CD4-positive, alpha-beta T cell treated with Interferon gamma for 1 hour (primary cell): ENCODE measurements at regions not wholly inside any gene's neighbourhood (a gene's known extent, or its start where the extent isn't known, plus 50 kb on each side); places are given as distances from the start of the nearest gene placed in this dataset.
A peak's percentile ranks its signal among the peaks of the same experiment; 100 is the strongest.
"Not testable (repeated sequence)": the region's sequence is repeated elsewhere in the genome, so short reads cannot be mapped to it uniquely, and the experiment has no call there.

Source experiments
- DNase-seq: peaks from one replicate; pipeline ENCODE4 v3.0.0-alpha.2; 2020

DNA sequence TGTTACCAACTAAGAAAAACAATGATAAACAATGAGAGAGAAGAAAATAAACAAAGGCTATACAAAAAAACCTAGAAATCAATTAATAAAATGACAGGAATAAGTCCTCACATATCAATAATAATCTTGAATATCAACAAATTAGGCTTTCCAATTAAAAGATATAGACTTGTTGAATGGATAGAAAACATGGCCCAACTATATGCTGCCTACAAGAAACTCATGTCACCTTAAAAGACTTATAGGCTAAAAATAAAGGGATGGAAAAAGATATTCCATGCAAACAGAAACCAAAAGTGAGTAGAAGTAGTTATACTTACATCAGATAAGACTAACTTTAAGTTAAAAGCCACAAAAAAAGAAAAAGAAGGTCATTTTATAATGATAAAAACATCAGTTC lies 183.9 kb downstream of the MYRFL start:
- DNase-seq = no peak

DNA sequence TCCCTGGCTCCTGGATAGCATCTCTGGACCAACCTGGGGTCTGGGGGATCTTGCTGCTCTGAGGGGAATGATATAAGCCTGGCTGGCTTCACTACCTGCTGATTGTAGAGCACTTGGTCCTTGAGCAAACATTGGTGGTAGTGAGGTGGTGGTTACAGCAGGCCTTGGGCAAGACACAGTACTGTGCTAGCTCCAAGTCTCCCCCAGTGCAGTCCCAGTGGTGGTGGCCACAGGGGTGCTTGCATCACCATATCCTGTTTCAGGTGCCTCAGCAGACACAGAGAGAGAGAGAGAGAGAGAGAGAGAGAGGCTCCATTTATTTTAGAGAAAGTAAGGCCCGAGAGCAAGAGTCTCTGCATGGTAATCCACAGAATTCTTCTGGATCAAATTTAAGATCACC lies 186.3 kb downstream of the MYRFL start:
- no peak for DNase-seq

DNA sequence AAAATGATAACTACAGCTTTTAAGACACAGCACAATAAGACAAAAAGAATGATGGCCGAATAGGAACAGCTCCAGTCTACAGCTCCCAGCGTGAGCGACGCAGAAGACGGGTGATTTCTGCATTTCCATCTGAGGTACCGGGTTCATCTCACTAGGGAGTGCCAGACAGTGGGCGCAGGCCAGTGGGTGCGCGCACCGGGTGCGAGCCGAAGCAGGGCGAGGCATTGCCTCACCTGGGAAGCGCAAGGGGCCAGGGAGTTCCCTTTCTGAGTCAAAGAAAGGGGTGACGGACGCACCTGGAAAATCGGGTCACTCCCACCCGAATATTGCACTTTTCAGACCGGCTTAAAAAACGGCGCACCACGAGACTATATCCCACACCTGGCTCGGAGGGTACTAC lies 188.0 kb downstream of the MYRFL start:
- DNase-seq = not testable (repeated sequence)

DNA sequence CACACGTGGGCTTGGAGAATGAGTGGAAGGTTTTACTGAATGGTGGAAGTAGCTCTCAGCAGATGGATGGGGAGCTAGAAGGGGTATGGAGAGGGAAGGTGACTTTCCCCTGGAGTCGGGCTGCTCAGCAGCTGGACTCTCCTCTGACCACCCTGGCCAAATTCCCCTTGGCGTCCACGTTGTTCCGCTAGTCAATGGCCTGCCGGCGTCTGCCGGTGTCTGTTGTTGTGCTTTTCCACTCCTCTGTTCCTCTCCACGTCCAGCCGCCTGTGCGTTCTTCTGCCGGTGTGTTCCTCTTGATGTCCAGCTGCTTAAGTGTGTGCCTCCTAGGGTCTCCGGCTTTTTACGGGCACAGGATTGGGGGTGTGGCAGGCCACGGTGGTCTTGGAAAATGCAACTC lies 203.5 kb downstream of the MYRFL start:
- DNase-seq = no peak

DNA sequence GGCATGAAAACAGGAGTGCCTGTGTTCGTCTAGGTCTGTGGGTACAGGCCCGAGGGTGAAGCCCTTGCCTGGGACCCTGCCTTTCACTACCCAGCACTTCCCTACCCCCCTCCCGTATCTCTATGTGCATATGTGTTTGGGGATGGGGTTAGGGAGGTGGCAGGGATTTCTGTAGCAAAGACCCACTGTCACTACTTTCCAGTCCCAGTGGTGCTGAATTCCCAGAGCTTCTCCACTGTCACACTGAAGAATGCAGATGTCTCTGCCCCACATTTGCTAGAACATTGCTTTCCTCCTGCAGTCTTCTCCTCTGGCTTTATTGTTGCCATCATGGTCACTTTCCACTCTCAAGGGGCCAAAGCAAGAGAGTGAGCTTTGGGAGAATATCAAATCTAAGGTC lies 203.9 kb downstream of the MYRFL start:
- DNase-seq = no peak

DNA sequence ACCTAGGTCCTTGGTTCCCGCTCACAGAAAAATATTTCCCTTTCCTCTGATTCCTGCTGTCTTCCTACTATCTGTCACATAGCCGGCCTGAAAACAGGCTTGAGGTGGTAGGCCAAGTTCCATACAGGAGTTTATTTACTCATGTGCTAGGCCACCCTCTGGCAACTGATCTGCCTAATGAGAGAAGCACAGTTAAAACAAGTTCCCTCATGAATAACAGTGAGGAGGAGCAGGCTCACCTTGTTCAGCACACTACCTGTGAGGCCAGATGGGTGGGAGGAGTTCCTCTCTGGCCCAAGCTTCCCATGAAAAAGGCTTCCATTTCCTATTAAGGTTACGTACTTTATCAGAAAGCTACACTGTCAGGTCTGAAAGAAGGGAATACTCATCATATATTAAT lies 206.0 kb downstream of the MYRFL start:
- no peak for DNase-seq

DNA sequence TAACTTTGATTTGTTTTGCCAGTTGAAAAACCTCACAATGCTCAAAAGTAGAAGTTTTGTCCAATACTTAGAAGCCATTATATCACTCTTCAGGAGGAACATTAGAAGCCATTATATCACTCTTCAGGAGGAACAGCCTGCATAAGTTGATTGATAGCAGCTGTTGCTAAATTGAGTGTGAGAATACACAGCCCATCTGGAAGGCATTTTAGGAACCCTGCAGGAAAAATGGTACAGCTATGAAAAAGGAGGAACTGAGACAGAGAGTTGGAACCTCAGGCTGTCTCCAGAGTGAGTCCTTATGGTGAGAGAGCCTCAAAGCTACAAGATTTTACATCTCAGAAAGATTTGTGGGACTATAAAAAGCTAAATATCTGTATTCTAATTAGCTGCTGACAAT lies 207.0 kb downstream of the MYRFL start:
- DNase-seq = no peak

DNA sequence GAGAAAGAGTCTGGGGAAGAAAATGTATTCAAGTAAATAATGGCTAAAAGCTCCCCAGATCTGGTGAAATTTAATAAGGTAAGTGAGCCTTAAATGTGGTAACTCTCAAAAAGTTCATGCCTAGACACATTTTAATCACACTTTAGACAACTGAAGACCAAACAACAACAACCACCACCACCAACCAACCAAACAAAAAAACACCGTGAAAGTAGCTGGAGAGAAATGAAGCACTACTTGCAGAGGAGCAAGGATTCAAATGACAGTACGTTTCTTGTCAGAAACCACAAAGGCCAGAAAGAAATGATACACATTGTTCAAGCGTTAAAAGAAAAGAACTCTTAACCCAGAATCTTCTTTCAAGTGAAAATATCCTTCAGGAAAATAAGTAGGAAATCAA lies 208.3 kb downstream of the MYRFL start:
- no peak for DNase-seq

DNA sequence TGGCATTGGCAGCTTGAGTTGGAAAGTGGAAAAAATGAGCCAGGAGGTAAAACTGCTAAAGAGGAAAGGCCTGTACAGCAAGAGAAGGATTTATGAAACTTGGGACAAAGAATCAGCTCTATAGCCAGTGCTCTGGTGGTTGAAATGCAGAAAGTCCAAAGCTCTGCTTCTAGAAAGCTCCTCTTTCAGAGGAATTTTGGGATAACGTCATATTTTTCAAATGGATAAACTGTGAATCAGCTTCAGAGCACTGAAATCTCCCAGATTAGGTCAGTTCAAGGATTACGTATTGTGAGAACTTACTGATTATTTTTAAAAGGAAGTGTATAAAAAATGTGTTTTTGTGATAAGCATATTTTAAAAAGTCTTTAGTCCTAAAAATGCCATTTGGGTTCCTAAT lies 203.1 kb upstream of the CNOT2 start:
- no peak for DNase-seq

DNA sequence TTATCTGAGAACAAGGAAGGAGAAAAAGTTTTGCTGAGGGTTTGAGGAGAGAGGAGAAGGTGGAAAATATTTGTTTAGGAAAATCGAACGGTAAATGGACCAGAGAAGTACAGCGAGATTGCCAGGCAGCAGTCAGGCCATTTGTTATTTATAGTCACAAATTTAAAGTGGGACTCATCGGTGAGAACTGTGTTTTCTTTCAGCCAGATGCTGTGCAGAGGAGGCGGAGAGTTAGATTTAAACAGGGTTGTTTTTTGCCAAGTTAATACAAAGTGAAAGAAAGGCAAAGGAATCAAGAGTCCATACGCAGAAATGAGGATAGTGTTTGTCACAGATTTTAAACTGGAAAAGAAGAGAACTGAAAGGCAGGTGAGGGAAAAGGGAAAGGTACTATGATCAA lies 200.6 kb upstream of the CNOT2 start:
- no peak for DNase-seq

DNA sequence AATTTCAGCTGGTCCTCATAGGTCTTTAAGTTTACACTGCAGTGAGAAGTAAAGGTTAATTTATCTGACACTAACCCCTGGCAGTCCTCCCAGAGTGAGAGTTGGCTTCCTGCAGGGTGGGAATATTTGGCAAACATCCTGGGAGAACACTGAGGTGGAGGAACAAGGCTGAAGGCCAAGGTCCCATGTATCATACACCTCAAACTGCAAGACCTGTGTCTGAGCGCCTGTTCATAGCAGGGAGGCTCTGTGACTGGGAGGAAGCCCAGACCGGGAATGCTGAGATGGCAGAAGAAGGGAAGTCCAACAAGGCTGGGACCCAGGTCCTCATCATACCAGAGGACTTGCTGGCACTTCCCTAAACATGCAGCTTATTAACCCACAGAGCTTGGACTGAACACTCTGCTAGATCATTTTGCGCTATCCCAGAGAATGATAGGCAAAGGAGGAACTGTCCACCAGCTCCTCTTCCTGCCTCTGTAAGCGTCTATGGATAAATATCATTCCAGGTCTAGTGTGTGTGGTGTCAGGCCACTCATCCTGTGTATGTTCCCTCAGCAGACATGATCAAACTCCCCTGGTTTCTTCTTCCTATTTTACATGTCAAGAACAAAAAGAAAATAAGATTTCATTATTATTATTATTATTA lies 199.6 kb upstream of the CNOT2 start:
- no peak for DNase-seq

DNA sequence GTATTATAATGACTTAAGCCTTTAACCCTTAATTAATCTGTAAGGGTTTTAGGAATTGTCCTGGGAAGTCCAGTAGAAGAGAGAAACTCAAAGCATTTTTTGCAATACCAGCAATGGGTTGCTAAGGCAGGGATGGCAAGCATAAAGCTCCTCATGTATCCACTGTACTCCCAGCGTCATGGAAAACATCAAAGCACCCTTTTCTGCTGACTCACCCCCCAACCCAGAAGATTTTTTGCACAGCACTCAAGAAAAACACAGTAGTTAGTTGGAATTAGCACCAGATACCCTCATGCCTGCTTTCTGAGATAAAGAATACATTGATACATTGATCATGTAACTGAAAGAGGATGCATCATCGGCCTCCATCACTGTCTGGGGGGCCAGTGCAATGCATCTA lies 199.1 kb upstream of the CNOT2 start:
- no peak for DNase-seq

DNA sequence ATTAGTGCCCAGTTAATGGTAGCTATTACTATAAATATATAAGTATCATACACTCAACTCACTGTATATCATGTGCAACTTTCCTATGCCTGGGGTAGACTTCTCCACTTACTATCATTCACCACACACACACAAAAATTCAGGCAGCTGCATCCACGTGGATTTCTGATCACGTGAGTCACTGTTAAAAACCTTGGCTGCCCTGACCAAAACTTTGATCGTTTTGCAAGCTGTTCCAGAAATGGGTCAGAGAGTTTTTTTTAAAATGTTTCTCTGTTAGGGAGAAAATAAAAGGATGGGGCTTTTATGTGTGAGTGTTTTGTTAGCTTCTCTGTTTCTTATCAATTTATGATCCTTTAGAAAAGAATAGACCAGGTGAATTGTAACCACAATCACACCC lies 198.2 kb upstream of the CNOT2 start:
- DNase-seq = no peak

DNA sequence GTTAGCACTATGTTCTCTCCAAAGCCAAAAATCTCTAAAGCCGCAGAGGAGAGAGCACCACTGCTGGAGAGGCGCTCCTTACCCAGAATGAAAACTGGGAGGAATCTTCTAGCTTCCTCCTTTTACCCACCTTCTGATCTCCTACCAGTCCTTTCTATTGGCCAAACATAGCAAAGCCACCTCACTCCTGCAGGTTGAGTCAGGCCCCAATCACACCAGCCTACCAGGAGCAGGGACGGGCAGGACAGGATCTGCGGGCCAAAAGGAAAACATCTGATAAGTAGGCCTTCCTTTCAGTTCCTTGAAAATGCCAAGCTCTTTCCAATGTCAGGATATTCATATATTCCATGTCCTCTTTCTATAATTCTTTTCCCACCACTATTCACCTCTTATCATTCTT lies 197.7 kb upstream of the CNOT2 start:
- DNase-seq = no peak

DNA sequence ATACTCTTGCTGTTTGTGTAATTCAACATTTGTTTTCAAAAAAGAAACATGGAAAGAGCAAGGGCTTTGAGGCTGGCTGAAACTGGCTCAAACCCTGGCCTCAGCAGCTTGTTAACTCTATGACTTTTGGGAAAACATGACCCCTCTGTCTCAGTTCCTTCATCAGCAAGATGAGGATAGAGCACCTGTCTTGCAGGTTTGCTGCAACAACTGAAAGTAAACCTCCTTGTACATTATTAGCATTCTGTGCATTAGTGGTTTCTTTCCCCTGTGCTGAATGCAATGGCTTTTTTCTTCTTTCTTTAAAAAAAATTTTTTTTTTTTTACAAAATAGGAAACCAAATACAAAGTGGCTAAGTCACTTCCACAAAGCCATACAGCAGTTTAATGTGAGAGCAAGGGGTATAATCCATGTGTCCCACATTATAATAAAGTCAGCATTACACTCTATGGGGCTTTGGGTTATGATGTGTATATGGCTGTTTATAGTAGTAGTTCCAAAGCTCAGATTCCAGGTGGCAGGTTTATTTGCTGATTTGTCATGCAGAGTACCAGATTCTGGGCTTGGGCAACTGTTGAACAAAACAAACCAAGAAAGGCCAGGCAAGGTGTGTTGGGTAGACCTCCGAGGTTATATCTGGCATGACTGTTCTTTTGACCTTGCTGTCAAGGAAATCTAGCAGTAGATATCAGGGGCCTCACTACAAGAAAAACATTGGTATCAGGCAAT lies 194.5 kb upstream of the CNOT2 start:
- no peak for DNase-seq

DNA sequence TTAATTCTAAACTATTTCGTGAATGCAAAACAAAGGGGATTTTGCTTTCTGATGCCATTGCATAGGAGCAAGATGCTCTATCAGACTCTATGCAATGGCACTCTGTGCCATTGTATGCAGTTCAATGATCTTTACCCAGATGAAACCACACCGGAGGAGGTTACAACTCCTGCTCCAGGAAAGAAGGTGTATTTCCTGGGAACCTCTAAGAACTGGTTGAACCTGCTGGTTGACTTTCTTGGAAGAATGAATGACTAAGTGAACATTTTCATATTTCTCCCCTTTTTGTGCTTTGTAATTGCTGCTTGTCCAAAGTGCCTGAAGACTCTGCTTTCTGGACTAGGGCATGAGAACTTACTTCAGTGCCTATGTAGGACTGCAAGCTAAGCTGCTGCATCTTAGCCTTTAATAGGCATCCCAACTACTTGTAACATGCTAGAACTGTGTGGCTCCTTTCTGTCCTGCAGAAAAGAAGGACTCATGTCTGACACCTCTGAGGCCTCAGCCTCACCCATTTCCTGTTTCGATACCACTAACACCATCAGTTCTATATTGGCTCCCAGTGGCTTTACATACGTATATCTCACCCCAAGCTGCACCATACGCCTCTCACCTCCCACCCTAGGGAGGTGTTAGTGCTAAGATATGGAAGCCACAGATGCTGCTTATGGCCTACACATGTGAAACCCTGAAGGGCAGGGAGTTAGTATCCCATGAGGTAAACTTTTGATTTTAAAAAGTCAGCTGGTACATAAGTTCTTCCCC lies 193.5 kb upstream of the CNOT2 start:
- DNase-seq = peak; percentile 54

DNA sequence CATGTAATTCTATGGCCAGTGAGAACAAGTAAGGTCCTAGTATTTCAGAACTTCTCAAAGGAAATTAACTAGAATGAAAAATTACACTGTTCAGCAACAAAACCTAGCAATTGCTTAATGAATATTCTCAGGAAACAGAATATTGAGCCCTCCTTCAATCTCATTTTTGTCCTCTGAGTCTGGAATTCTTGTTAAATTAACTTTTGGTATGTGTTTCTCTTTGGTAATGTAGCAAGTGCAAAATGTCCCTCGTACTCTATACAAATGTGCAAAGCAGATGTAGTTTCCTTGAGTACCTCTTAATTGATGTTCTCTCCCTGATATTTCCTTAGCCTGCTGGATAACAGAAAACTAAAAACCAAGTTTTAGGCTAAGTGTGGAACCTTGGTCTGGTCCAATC lies 190.8 kb upstream of the CNOT2 start:
- no peak for DNase-seq

DNA sequence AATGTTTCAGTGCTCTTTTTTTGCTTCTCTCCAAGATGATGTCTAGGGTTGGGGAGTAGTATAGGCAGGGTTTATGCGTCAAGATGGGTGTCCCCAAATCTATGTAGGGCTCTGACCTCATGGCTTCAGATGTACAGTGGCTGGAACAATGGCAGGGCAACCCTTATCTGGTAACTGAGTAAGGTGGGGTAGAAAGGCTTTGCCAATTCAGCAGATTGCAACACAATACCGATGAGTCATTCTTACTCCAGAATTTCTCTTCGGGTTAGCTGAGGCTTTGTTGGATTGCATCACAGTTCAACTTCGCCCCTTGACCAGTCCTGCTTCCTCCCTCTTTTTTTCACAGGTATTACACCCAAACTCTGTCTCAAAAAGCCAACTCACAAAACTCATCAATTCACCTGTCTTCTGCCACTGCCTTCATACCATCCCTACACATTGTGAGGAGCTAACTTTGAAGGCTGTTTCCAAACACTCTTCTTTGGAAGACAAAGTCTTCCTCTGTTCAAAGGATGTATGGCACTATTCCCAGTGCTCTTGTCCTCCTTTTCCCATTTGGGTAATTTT lies 190.2 kb upstream of the CNOT2 start:
- peak; percentile 23 for DNase-seq

DNA sequence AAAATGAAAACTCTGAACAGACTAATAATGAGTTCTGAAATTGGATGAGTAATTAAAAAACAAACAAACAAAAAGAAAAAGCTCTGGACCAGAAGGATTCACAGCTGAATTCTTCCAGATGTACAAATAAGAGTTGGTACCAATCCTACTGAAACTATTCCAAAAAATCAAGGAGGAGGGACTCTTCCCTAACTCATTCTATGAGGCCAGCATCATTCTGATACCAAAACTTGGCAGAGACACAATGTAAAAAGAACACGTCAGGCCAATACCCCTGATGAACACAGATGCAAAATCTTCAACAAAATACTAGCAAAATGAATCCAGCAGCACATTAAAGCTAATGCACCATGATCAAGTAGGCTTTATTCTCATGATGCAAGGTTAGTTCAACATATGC lies 183.9 kb upstream of the CNOT2 start:
- no peak for DNase-seq

DNA sequence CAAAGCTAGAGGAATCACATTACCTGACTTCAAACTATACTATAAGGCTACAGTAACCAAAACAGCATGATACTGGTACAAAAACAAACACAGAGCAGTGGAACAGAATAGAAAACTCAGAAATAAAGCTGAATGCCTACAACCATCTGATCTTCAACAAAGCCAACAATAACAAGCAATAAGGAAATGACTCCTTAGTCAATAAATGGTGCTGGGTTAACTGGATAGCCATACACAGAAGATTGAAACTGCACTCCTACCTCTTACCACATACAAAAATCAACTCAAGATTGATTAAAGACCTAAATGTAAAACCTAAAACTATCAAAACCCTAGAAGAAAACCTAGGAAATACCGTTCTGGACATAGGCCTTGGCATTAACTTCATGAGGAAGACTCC lies 182.6 kb upstream of the CNOT2 start:
- DNase-seq = no peak

DNA sequence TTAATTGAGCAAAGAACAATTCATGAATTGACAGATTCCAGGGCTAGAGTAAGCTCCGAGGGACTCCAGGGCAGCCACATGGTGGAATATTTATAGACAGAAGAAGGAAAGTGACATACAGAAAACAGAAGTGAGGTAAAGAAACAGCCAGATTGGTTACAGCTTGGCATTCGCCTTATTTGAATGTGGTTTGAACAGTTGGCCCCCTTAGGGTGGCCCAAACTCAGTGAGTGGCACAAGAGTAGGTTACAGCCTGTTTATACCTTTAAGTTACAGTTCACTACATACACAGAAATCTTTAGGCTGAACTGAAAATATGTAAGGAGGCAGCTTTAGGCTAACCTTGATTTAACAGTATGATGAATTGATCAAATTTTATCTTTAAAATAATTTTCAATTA lies 174.5 kb upstream of the CNOT2 start:
- no peak for DNase-seq

DNA sequence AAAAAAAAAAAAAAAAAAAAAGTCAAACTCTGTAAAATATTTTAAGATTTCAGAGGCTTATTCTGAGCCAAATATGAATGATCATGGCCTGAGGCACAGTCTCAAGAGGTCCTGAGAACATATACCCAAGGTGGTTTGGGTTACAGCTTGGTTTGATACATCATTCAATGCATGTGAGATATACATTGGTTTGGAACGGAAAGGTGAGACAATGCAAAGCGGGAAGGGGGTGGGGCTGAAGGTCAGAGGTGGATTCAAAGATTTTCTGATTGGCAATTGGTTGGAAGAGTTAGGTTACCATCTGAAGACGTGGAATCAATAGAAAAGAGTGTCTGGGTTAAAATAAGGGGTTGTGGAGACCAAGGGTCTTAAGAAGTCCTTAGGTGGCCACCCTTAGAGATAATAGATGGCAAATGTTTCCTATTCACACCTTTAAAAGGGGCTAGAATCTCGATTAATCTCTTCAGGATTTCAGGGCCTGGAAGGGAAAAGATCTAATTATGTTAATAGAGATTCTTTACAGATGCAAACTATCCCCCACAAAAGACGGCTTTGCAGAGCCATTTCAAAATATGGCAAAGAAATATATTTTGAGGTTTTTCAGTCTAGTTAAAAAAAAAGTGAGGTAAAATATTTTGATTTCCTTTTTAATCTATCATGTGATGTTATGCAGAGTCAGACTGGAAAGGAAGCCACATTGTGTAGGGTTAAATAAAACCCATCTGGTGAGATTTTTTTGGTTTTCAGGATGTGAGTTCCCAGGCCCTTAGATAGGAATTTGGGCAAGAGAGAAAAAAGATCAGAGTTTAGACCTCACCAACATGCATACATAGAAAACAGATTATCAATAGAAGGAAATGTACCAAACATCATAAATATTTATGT lies 173.8 kb upstream of the CNOT2 start:
- no peak for DNase-seq

DNA sequence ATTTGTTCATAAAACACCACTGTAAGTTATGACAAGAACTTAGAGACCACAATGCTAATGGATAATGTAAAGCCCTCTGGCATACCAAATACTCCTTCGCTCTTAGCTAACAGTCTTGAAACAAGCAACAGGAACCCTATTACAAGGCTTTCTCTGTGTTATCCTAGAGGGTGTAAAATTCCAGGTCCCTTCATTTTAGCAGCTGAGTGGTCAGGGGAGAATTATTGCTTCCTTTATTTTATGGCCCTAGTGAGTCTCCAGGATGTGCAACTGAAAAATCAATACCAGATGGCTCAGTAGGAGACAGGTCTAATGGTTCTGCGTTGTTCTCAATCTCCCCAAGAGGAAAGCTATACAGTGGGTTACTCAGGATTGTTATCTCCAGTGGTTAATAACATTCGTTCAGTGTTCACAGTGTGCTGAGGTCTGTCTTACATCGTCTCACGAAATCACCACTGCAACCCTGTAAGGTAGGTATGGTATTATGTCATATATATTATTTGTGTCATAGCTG lies 172.7 kb upstream of the CNOT2 start:
- no peak for DNase-seq
